ENCODE measurements at regions not wholly inside any gene's neighbourhood (a gene's known extent, or its start where the extent isn't known, plus 50 kb on each side); places are given as distances from the start of the nearest gene placed in this dataset.
A peak's percentile ranks its signal among the peaks of the same experiment; 100 is the strongest.
"Not testable (repeated sequence)": the region's sequence is repeated elsewhere in the genome, so short reads cannot be mapped to it uniquely, and the experiment has no call there.

GRCh38 chr6:6753301-6753700, 164.8 kb downstream of the LY86 start:
- no peak for DNase-seq (ENCODE audit: low read depth in 2 of 2)
- TF ChIP-seq CTCF (IDR thresholded peaks at IDR 0.05; ENCODE audit: low read depth, low read length): no peak
- H3K4me3 ChIP-seq (replicated peaks in 1 of 2; ENCODE audit: low read depth in 2 of 2, low read length in 2 of 2): no peak overlapping the region

- no peak for DNase-seq (ENCODE audit: low read depth in 2 of 2)
- no peak for TF ChIP-seq CTCF (IDR thresholded peaks at IDR 0.05; ENCODE audit: low read depth, low read length)
- no peak overlapping the region for H3K4me3 ChIP-seq (replicated peaks in 1 of 2; ENCODE audit: low read depth in 2 of 2, low read length in 2 of 2)
Measured at GRCh38 chr6:6756526-6756925, 168.0 kb downstream of the LY86 start.

GRCh38 chr6:6758546-6758914, 170.0 kb downstream of the LY86 start:
- no peak for TF ChIP-seq CTCF (IDR thresholded peaks at IDR 0.05; ENCODE audit: low read depth, low read length)
- H3K4me3 ChIP-seq (replicated peaks in 1 of 2; ENCODE audit: low read depth in 2 of 2, low read length in 2 of 2): no peak overlapping the region
- no peak for DNase-seq (ENCODE audit: low read depth in 2 of 2)

- H3K4me3 ChIP-seq (replicated peaks in 1 of 2; ENCODE audit: low read depth in 2 of 2, low read length in 2 of 2): peak overlapping the region in 1 of 2 donors; percentile 1
- DNase-seq (ENCODE audit: low read depth in 2 of 2): peak; percentile 75 to 84
Measured at GRCh38 chr6:6758915-6759654, 170.6 kb downstream of the LY86 start.

GRCh38 chr6:6760002-6760401, 171.5 kb downstream of the LY86 start:
- TF ChIP-seq CTCF (IDR thresholded peaks at IDR 0.05; ENCODE audit: low read depth, low read length): no peak
- H3K4me3 ChIP-seq (replicated peaks in 1 of 2; ENCODE audit: low read depth in 2 of 2, low read length in 2 of 2): no peak overlapping the region
- no peak for DNase-seq (ENCODE audit: low read depth in 2 of 2)

More at GRCh38 chr6:6758915-6759654, 170.6 kb downstream of the LY86 start:
- TF ChIP-seq CTCF (IDR thresholded peaks at IDR 0.05; ENCODE audit: low read depth, low read length): peak; percentile 69

- H3K4me3 ChIP-seq (replicated peaks in 1 of 2; ENCODE audit: low read depth in 2 of 2, low read length in 2 of 2); DNase-seq (ENCODE audit: low read depth in 2 of 2): not testable (repeated sequence)
Measured at GRCh38 chr6:6762566-6762965, 174.0 kb downstream of the LY86 start.

GRCh38 chr6:6764764-6765434, 176.4 kb downstream of the LY86 start:
- no peak for TF ChIP-seq CTCF (IDR thresholded peaks at IDR 0.05; ENCODE audit: low read depth, low read length)
- no peak overlapping the region for H3K4me3 ChIP-seq (replicated peaks in 1 of 2; ENCODE audit: low read depth in 2 of 2, low read length in 2 of 2)
- DNase-seq (ENCODE audit: low read depth in 2 of 2): no peak
